ENCODE measurements at regions not wholly inside any gene's neighbourhood (a gene's known extent, or its start where the extent isn't known, plus 50 kb on each side); places are given as distances from the start of the nearest gene placed in this dataset.

- no TSS peak for BruUV-seq (replicated peaks)
- ATAC-seq (no peak), DNase-seq (ENCODE audit: extremely low read depth in 1 of 4, low spot score in 3 of 4) (no peak), FAIRE-seq (no peak)
- Histone ChIP-seq H3K27ac (ENCODE audit: extremely low read depth, low read depth, low read length) (no peak overlapping the region), H3K4me3 (no peak overlapping the region), H4K20me1 (replicated peaks; ENCODE audit: control insufficient read depth, insufficient read depth, low read length) (no peaks in the 10 kb centered on the region), H3K27me3 (ENCODE audit: control insufficient read depth in 2 of 2, insufficient read depth in 2 of 2, low read length in 2 of 2) (no peaks in the 10 kb centered on the region), H3K4me2 (ENCODE audit: insufficient read depth, low read length) (no peak overlapping the region), H3K4me1 (replicated peaks in 1 of 2; ENCODE audit: control insufficient read depth in 2 of 2, insufficient read depth in 2 of 2, low read length in 2 of 2) (no peaks in the 10 kb centered on the region), H3K9me1 (ENCODE audit: control insufficient read depth, insufficient read depth, low read length) (no peaks in the 10 kb centered on the region), H3K79me2 (ENCODE audit: control insufficient read depth, insufficient read depth, low read length) (no peaks in the 10 kb centered on the region), H3K9ac (ENCODE audit: insufficient read depth in 1 of 2, low read depth in 2 of 2, low read length in 2 of 2) (no peak overlapping the region), H3K9me3 (replicated peaks; ENCODE audit: control insufficient read depth, insufficient read depth, low read depth, low read length) (no peaks in the 10 kb centered on the region), H3K36me3 (ENCODE audit: control insufficient read depth, insufficient read depth, low read length) (no peaks in the 10 kb centered on the region), H2AFZ (ENCODE audit: low read depth, low read length) (no peak overlapping the region)
- ChIA-PET POLR2A (no interaction called here), CTCF (ENCODE audit: low intra/inter-chr PET ratio) (no interaction called here)
- in situ Hi-C loops (cut with MboI): no loop called here
- 8% methylated on average over 2 of the region's 2 CpGs for WGBS (ENCODE audit: insufficient coverage, low coverage, missing lambda C conversion rate)
- intact Hi-C loops (cut with micrococcal nuclease): no loop called here
- TF ChIP-seq, protein P1, sequence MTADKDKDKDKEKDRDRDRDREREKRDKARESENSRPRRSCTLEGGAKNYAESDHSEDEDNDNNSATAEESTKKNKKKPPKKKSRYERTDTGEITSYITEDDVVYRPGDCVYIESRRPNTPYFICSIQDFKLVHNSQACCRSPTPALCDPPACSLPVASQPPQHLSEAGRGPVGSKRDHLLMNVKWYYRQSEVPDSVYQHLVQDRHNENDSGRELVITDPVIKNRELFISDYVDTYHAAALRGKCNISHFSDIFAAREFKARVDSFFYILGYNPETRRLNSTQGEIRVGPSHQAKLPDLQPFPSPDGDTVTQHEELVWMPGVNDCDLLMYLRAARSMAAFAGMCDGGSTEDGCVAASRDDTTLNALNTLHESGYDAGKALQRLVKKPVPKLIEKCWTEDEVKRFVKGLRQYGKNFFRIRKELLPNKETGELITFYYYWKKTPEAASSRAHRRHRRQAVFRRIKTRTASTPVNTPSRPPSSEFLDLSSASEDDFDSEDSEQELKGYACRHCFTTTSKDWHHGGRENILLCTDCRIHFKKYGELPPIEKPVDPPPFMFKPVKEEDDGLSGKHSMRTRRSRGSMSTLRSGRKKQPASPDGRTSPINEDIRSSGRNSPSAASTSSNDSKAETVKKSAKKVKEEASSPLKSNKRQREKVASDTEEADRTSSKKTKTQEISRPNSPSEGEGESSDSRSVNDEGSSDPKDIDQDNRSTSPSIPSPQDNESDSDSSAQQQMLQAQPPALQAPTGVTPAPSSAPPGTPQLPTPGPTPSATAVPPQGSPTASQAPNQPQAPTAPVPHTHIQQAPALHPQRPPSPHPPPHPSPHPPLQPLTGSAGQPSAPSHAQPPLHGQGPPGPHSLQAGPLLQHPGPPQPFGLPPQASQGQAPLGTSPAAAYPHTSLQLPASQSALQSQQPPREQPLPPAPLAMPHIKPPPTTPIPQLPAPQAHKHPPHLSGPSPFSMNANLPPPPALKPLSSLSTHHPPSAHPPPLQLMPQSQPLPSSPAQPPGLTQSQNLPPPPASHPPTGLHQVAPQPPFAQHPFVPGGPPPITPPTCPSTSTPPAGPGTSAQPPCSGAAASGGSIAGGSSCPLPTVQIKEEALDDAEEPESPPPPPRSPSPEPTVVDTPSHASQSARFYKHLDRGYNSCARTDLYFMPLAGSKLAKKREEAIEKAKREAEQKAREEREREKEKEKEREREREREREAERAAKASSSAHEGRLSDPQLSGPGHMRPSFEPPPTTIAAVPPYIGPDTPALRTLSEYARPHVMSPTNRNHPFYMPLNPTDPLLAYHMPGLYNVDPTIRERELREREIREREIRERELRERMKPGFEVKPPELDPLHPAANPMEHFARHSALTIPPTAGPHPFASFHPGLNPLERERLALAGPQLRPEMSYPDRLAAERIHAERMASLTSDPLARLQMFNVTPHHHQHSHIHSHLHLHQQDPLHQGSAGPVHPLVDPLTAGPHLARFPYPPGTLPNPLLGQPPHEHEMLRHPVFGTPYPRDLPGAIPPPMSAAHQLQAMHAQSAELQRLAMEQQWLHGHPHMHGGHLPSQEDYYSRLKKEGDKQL (CRISPR knock-in tag; IDR thresholded peaks at IDR 0.05; ENCODE audit: borderline replicate concordance): no peak
- TF ChIP-seq, protein P2, sequence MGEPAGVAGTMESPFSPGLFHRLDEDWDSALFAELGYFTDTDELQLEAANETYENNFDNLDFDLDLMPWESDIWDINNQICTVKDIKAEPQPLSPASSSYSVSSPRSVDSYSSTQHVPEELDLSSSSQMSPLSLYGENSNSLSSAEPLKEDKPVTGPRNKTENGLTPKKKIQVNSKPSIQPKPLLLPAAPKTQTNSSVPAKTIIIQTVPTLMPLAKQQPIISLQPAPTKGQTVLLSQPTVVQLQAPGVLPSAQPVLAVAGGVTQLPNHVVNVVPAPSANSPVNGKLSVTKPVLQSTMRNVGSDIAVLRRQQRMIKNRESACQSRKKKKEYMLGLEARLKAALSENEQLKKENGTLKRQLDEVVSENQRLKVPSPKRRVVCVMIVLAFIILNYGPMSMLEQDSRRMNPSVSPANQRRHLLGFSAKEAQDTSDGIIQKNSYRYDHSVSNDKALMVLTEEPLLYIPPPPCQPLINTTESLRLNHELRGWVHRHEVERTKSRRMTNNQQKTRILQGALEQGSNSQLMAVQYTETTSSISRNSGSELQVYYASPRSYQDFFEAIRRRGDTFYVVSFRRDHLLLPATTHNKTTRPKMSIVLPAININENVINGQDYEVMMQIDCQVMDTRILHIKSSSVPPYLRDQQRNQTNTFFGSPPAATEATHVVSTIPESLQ (CRISPR knock-in tag; IDR thresholded peaks at IDR 0.05): no peak
- TF ChIP-seq NBN (IDR thresholded peaks at IDR 0.05; ENCODE audit: low read depth) (no peak), PRDM10 (IDR thresholded peaks at IDR 0.05; ENCODE audit: partially characterized antibody) (no peak), SMAD4 (CRISPR knock-in tag; conservative IDR thresholded peaks at IDR 0.05) (no peak), HSF4 (CRISPR knock-in tag; IDR thresholded peaks at IDR 0.05; ENCODE audit: borderline replicate concordance) (no peak), SMARCE1 (IDR thresholded peaks at IDR 0.05) (no peak), E2F1 (CRISPR knock-in tag; IDR thresholded peaks at IDR 0.05) (no peak), KDM1A (IDR thresholded peaks at IDR 0.05) (no peak), TOE1 (IDR thresholded peaks at IDR 0.05; ENCODE audit: borderline replicate concordance) (no peak), TOE1 (CRISPR knock-in tag; IDR thresholded peaks at IDR 0.05; ENCODE audit: borderline replicate concordance, low read depth) (no peak)
These were observed 301.4 kb upstream of the IRAK1BP1 start for GRCh38 chr6:78565997-78566396.

All from K562 (cell line).